CD4-positive, alpha-beta T cell (primary cell): ENCODE measurements at regions not wholly inside any gene's neighbourhood (a gene's known extent, or its start where the extent isn't known, plus 50 kb on each side); places are given as distances from the start of the nearest gene placed in this dataset.

Experiments
- ATAC-seq: fragments of 200-7000 bp; cut with Tn5 transposase; one replicate; pipeline ENCODE4 v1.10.0; 2022; ENCODE audit warnings: mild to moderate bottlenecking; ENCODE audit not compliant: poor library complexity
- CTCF ChIA-PET: fragments of 350-600 bp; sonication (Branson Sonifier 250); formaldehyde crosslinking; loops from one replicate; lab custom pipeline; 2021; ENCODE audit warnings: antibody characterized with exemption, inconsistent platforms; lab: Charles Lee
- POLR2A ChIA-PET: fragments of 350-600 bp; sonication (Branson Sonifier 250); formaldehyde crosslinking; loops from one replicate; lab custom pipeline; 2021; ENCODE audit warnings: antibody characterized with exemption, inconsistent platforms; lab: Charles Lee
- DNase-seq, 14 experiments: peaks; one replicate each; pipeline ENCODE4 v3.0.0-alpha.2; 2013 to 2020; ENCODE audit warnings: mixed read lengths in 2 of 14
- H3K27ac ChIP-seq, 2 donors: one replicate each; pipeline versions ENCODE4 v1.5.1 to v1.7.0; 2013; ENCODE audit warnings: low read length in 2 of 2, low read depth in 1 of 2, mild to moderate bottlenecking in 1 of 2
- H3K27me3 ChIP-seq, 2 experiments: 1 replicate in 1 of 2; 2 replicates in 1 of 2; pipeline versions ENCODE4 v1.6.1 to v1.7.0; 2013; ENCODE audit warnings: low read length in 2 of 2, control low read depth in 1 of 2, mild to moderate bottlenecking in 1 of 2, moderate library complexity in 1 of 2; ENCODE audit not compliant: insufficient read depth in 2 of 2, control insufficient read depth in 1 of 2
- H3K36me3 ChIP-seq: one replicate; pipeline ENCODE4 v1.6.1; 2013; ENCODE audit warnings: low read length, control low read depth; ENCODE audit not compliant: insufficient read depth
- H3K4me1 ChIP-seq: one replicate; pipeline ENCODE4 v1.6.1; 2013; ENCODE audit warnings: low read length, control low read depth; ENCODE audit not compliant: insufficient read depth
- H3K4me3 ChIP-seq: one replicate; pipeline ENCODE4 v1.5.1; 2013; ENCODE audit warnings: mild to moderate bottlenecking, low read length, moderate library complexity
- H3K9me3 ChIP-seq, 2 experiments: 1 replicate in 1 of 2; 2 replicates in 1 of 2; pipeline versions ENCODE4 v1.6.1 to v1.7.0; 2013; ENCODE audit warnings: low read length in 2 of 2, mild to moderate bottlenecking in 2 of 2, control low read depth in 1 of 2, moderate library complexity in 1 of 2; ENCODE audit not compliant: control insufficient read depth in 1 of 2, insufficient read depth in 1 of 2
- H3K27ac Mint-ChIP-seq: one replicate; pipeline ENCODE4 v1.8.0; 2020; ENCODE audit warnings: mixed read lengths
- H3K27me3 Mint-ChIP-seq: one replicate; pipeline ENCODE4 v1.8.0; 2021; ENCODE audit warnings: mixed read lengths
- H3K36me3 Mint-ChIP-seq: one replicate; pipeline ENCODE4 v1.8.0; 2021; ENCODE audit warnings: low read depth, mixed read lengths
- H3K4me1 Mint-ChIP-seq: one replicate; pipeline ENCODE4 v1.8.0; 2021; ENCODE audit warnings: low read depth, mixed read lengths
- H3K4me3 Mint-ChIP-seq: one replicate; pipeline ENCODE4 v1.8.0; 2020; ENCODE audit warnings: mild to moderate bottlenecking, mixed read lengths
- H3K9me3 Mint-ChIP-seq: one replicate; pipeline ENCODE4 v1.8.0; 2020; ENCODE audit warnings: mixed read lengths
- CTCF ChIP-seq: fragments of 200-600 bp; IDR thresholded peaks from one replicate; pipeline ENCODE4 v1.8.0; 2022; ENCODE audit warnings: antibody characterized with exemption, mild to moderate bottlenecking
- intact Hi-C, 2 experiments: fragments of 100-400 bp; cut with DNase I in 1 of 2; cut with micrococcal nuclease in 1 of 2; formaldehyde crosslinking; loops; one replicate each; pipeline versions ENCODE4 v1.15.1 to v1.9.0; 2023 to 2025; cut with DNase I, micrococcal nuclease

GRCh38 chr4:181261279-181261678 is 981.9 kb upstream of the TENM3 start:
- no peaks in the 10 kb centered on the region for H3K9me3 ChIP-seq

GRCh38 chr4:181264893-181265292 is 978.3 kb upstream of the TENM3 start:
- no peaks in the 10 kb centered on the region for H3K27me3 Mint-ChIP-seq
- DNase-seq (no peak), ATAC-seq (no peak)
- intact Hi-C loops: no loop called here
- H3K36me3 ChIP-seq: no peaks in the 10 kb centered on the region
- no peak overlapping the region for H3K4me3 ChIP-seq
- H3K9me3 Mint-ChIP-seq: peaks cover 1% of the 10 kb centered on the region
- CTCF ChIA-PET: no interaction called here
- no peaks in the 10 kb centered on the region for H3K27me3 ChIP-seq
- H3K9me3 ChIP-seq: no peaks in the 10 kb centered on the region
- H3K36me3 Mint-ChIP-seq: no peaks in the 10 kb centered on the region
- no peak overlapping the region for H3K27ac ChIP-seq
- H3K4me1 ChIP-seq: no peaks in the 10 kb centered on the region
- H3K4me1 Mint-ChIP-seq: no peaks in the 10 kb centered on the region
- H3K4me3 Mint-ChIP-seq: no peak overlapping the region
- no peak overlapping the region for H3K27ac Mint-ChIP-seq
- TF ChIP-seq CTCF: no peak
- POLR2A ChIA-PET: no interaction called here

More at GRCh38 chr4:181261279-181261678, 981.9 kb upstream of the TENM3 start:
- no peak overlapping the region for H3K27ac Mint-ChIP-seq
- no peaks in the 10 kb centered on the region for H3K27me3 Mint-ChIP-seq
- ChIA-PET POLR2A (no interaction called here), CTCF (no interaction called here)
- H3K36me3 Mint-ChIP-seq: no peaks in the 10 kb centered on the region
- H3K4me1 Mint-ChIP-seq: no peaks in the 10 kb centered on the region
- H3K9me3 Mint-ChIP-seq: peaks cover 3% of the 10 kb centered on the region
- H3K27ac ChIP-seq: no peak overlapping the region
- intact Hi-C loops: no loop called here
- no peak overlapping the region for H3K4me3 Mint-ChIP-seq
- no peak for TF ChIP-seq CTCF
- no peak for ATAC-seq
- no peak for DNase-seq
- H3K36me3 ChIP-seq: no peaks in the 10 kb centered on the region
- no peaks in the 10 kb centered on the region for H3K4me1 ChIP-seq
- no peaks in the 10 kb centered on the region for H3K27me3 ChIP-seq
- H3K4me3 ChIP-seq: no peak overlapping the region

GRCh38 chr4:181265370-181265769 is 977.8 kb upstream of the TENM3 start:
- CTCF ChIA-PET: no interaction called here

More at GRCh38 chr4:181265370-181265769, 977.8 kb upstream of the TENM3 start:
- Mint-ChIP-seq H3K27ac (no peak overlapping the region), H3K9me3 (peaks cover 2% of the 10 kb centered on the region), H3K4me3 (no peak overlapping the region), H3K36me3 (no peaks in the 10 kb centered on the region), H3K27me3 (no peaks in the 10 kb centered on the region), H3K4me1 (no peaks in the 10 kb centered on the region)
- DNase-seq (no peak), ATAC-seq (no peak)
- no peaks in the 10 kb centered on the region for H3K36me3 ChIP-seq
- no peak overlapping the region for H3K27ac ChIP-seq
- POLR2A ChIA-PET: no interaction called here
- H3K27me3 ChIP-seq: no peaks in the 10 kb centered on the region
- no peaks in the 10 kb centered on the region for H3K4me1 ChIP-seq
- no peaks in the 10 kb centered on the region for H3K9me3 ChIP-seq
- TF ChIP-seq CTCF: no peak
- intact Hi-C loops: no loop called here
- no peak overlapping the region for H3K4me3 ChIP-seq
